ENCODE measurements at regions not wholly inside any gene's neighbourhood (a gene's known extent, or its start where the extent isn't known, plus 50 kb on each side); places are given as distances from the start of the nearest gene placed in this dataset.

DNA sequence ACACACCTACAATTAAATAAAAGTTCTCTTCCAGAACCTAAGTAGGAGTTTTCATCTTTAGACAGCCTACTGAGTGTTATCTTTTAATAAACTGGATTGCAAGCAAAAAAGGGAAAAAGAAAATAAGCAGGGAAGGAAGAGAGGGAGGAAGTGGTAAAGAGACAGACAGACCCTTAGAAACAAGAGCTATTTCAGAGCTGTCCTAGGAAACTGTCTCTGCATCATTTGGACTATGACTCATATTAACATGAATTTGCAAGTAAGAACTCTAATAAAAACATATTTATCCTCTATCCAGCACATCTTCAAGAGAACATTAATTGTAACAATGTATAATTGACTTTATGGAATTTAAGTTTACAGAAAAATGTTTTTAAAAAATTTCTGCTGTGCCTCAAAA, 438.8 kb upstream of the USP15 start:
- H3K27me3 Mint-ChIP-seq, result no peaks in the 10 kb centered on the region
- DNase-seq (no peak), ATAC-seq (ENCODE audit: low read depth in 2 of 2) (no peak)
- H3K4me1 ChIP-seq (ENCODE audit: control insufficient read depth, insufficient read depth, low read length, poor library complexity, severe bottlenecking), result no peaks in the 10 kb centered on the region
- no peaks in the 10 kb centered on the region for H3K36me3 Mint-ChIP-seq
- H3K4me3 ChIP-seq (ENCODE audit: low read depth, low read length), result no peak overlapping the region
- peaks cover 0 to 4% (median 0%) of the 10 kb centered on the region in 4 donors for H3K4me1 Mint-ChIP-seq
- no peak overlapping the region for H3K27ac ChIP-seq (ENCODE audit: insufficient read depth, low read length, poor library complexity, severe bottlenecking)
- H3K9me3 Mint-ChIP-seq, result peaks cover 0 to 6% (median 0%) of the 10 kb centered on the region in 7 donors
- H3K27ac Mint-ChIP-seq, result peak overlapping the region in 1 of 3 donors; percentile 5
- no peaks in the 10 kb centered on the region for H3K36me3 ChIP-seq (ENCODE audit: control insufficient read depth, insufficient read depth, low read length)
- H3K9me3 ChIP-seq (ENCODE audit: control insufficient read depth in 2 of 2, low read length in 2 of 2), result no peaks in the 10 kb centered on the region
- H3K27me3 ChIP-seq (ENCODE audit: control insufficient read depth, insufficient read depth, low read length), result no peaks in the 10 kb centered on the region
- no peak overlapping the region for H3K4me3 Mint-ChIP-seq

DNA sequence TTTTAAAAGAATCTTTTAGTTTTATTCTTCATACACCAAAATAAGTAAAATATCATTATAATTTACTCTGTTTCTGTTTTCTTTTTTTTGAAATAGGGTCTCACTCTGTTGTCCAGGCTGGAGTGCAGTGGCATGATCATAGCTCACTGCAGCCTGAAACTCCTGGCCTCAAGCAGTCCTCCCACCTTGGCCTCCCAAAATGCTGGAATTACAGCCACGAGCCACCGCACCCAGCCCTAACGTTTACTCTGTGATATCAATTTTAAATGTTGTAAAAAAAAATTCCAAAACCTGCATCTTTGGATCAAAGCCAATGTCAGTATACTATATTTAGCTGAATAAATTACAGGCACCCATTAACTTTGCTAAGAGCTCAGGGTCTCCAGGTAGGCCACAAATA, 437.1 kb upstream of the USP15 start:
- Mint-ChIP-seq H3K27me3 (no peaks in the 10 kb centered on the region), H3K4me1 (peaks cover 0 to 4% (median 0%) of the 10 kb centered on the region in 4 donors), H3K36me3 (no peaks in the 10 kb centered on the region), H3K27ac (no peak overlapping the region), H3K4me3 (no peak overlapping the region), H3K9me3 (peaks cover 0 to 6% (median 0%) of the 10 kb centered on the region in 7 donors)
- no peaks in the 10 kb centered on the region for H3K36me3 ChIP-seq (ENCODE audit: control insufficient read depth, insufficient read depth, low read length)
- no peak for ATAC-seq (ENCODE audit: low read depth in 2 of 2)
- no peaks in the 10 kb centered on the region for H3K4me1 ChIP-seq (ENCODE audit: control insufficient read depth, insufficient read depth, low read length, poor library complexity, severe bottlenecking)
- no peaks in the 10 kb centered on the region for H3K27me3 ChIP-seq (ENCODE audit: control insufficient read depth, insufficient read depth, low read length)
- no peak overlapping the region for H3K4me3 ChIP-seq (ENCODE audit: low read depth, low read length)
- no peaks in the 10 kb centered on the region for H3K9me3 ChIP-seq (ENCODE audit: control insufficient read depth in 2 of 2, low read length in 2 of 2)
- no peak overlapping the region for H3K27ac ChIP-seq (ENCODE audit: insufficient read depth, low read length, poor library complexity, severe bottlenecking)
- DNase-seq, result no peak

DNA sequence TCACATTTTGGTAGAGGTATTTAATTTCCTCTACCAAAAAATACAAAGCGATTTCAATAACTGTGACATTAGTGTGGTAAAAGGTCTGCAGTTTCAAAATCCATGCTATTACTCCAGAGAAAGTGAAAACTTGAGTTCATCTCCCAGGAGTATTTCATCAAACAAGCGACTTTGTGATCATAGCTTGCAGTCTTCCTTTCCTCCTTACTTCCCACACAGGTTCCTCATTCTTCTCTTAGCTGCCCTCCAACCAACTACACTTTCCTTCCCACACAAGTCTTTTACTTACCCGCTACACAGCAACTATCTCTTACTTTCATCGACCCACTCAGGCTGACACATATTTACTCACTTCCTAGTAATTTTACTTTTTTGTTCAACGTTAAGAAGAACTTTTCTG, 413.4 kb upstream of the USP15 start:
- H3K4me3 Mint-ChIP-seq, result no peak overlapping the region
- Histone ChIP-seq H3K27me3 (ENCODE audit: control insufficient read depth, insufficient read depth, low read length) (no peaks in the 10 kb centered on the region), H3K27ac (ENCODE audit: insufficient read depth, low read length, poor library complexity, severe bottlenecking) (no peak overlapping the region), H3K9me3 (ENCODE audit: control insufficient read depth in 2 of 2, low read length in 2 of 2) (no peaks in the 10 kb centered on the region), H3K36me3 (ENCODE audit: control insufficient read depth, insufficient read depth, low read length) (no peaks in the 10 kb centered on the region), H3K4me1 (ENCODE audit: control insufficient read depth, insufficient read depth, low read length, poor library complexity, severe bottlenecking) (no peaks in the 10 kb centered on the region), H3K4me3 (ENCODE audit: low read depth, low read length) (no peak overlapping the region)
- peaks cover 0 to 4% (median 2%) of the 10 kb centered on the region in 7 donors for H3K9me3 Mint-ChIP-seq
- DNase-seq (no peak), ATAC-seq (ENCODE audit: low read depth in 2 of 2) (no peak)
- no peak overlapping the region for H3K27ac Mint-ChIP-seq
- no peaks in the 10 kb centered on the region for H3K4me1 Mint-ChIP-seq
- no peaks in the 10 kb centered on the region for H3K36me3 Mint-ChIP-seq
- H3K27me3 Mint-ChIP-seq, result no peaks in the 10 kb centered on the region

DNA sequence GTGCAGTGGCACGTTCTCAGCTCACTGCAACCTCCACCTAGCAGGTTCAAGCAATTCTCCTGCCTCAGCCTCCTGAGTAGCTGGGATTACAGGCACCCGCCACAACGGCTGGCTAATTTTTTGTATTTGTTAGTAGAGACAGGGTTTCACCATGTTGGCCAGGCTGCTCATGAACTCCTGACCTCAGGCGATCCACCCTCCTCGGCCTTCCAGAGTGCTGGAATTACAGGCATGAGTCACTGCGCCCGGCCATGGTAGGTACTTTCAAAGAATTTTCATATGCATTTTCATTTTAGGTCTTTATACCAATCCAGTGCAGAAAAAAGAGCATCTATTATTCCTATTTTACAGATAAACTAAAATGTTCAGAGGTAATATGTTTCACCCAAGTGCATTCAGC, 411.3 kb upstream of the USP15 start:
- no peak for ATAC-seq (ENCODE audit: low read depth in 2 of 2)
- Histone ChIP-seq H3K9me3 (ENCODE audit: control insufficient read depth in 2 of 2, low read length in 2 of 2) (no peaks in the 10 kb centered on the region), H3K4me1 (ENCODE audit: control insufficient read depth, insufficient read depth, low read length, poor library complexity, severe bottlenecking) (no peaks in the 10 kb centered on the region), H3K27me3 (ENCODE audit: control insufficient read depth, insufficient read depth, low read length) (no peaks in the 10 kb centered on the region), H3K4me3 (ENCODE audit: low read depth, low read length) (no peak overlapping the region), H3K36me3 (ENCODE audit: control insufficient read depth, insufficient read depth, low read length) (no peaks in the 10 kb centered on the region), H3K27ac (ENCODE audit: insufficient read depth, low read length, poor library complexity, severe bottlenecking) (no peak overlapping the region)
- Mint-ChIP-seq H3K4me1 (no peaks in the 10 kb centered on the region), H3K36me3 (no peaks in the 10 kb centered on the region), H3K4me3 (no peak overlapping the region), H3K27ac (no peak overlapping the region), H3K27me3 (no peaks in the 10 kb centered on the region), H3K9me3 (peaks cover 0 to 4% (median 2%) of the 10 kb centered on the region in 7 donors)
- DNase-seq, result no peak

DNA sequence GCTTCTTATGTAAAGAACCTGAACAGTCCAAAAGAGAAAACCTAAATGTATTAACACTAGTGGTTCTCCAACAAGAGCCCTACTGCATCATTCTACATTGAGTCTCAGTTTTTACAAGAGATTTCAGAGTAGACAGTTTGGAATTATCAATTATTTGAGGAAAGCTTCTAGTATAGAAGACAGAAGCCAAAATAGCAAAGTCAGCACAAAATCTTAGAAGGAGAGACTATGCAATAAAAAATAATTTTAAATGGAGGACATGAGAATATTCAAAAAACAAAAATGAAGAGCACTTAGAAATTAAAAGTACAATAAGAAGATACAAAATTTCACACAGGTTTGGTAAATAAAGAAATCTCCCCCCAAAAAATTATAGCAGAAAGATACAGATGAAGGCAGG, 406.3 kb upstream of the USP15 start:
- no peak for DNase-seq
- Histone ChIP-seq H3K27ac (ENCODE audit: insufficient read depth, low read length, poor library complexity, severe bottlenecking) (no peak overlapping the region), H3K36me3 (ENCODE audit: control insufficient read depth, insufficient read depth, low read length) (no peaks in the 10 kb centered on the region), H3K27me3 (ENCODE audit: control insufficient read depth, insufficient read depth, low read length) (no peaks in the 10 kb centered on the region), H3K4me1 (ENCODE audit: control insufficient read depth, insufficient read depth, low read length, poor library complexity, severe bottlenecking) (no peaks in the 10 kb centered on the region), H3K9me3 (ENCODE audit: control insufficient read depth in 2 of 2, low read length in 2 of 2) (peaks cover 4% of the 10 kb centered on the region in 2 experiments), H3K4me3 (ENCODE audit: low read depth, low read length) (no peak overlapping the region)
- H3K9me3 Mint-ChIP-seq, result peaks cover 0 to 15% (median 5%) of the 10 kb centered on the region in 7 donors
- no peak overlapping the region for H3K4me3 Mint-ChIP-seq
- H3K36me3 Mint-ChIP-seq, result no peaks in the 10 kb centered on the region
- no peaks in the 10 kb centered on the region for H3K27me3 Mint-ChIP-seq
- ATAC-seq (ENCODE audit: low read depth in 2 of 2), result no peak
- no peaks in the 10 kb centered on the region for H3K4me1 Mint-ChIP-seq
- H3K27ac Mint-ChIP-seq, result no peak overlapping the region

DNA sequence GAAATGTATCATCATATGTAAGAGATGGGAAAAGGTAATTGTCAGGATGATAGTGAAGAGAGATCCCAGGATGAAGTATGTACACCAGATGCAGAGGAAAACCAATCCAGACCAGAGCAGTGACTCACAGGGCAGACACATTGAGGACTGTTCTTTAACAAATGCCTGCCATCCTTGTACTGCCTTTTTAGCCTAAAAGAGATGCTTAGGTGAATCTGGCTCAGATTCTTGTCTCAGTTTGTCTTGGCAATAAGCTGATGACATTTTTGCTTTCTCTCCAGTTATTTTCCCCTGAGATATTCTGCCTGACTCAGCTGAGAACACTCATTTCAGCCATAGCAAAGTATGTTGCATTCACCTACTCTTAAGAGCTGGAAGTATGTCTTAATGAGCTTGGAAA, 405.3 kb upstream of the USP15 start:
- no peaks in the 10 kb centered on the region for H3K36me3 Mint-ChIP-seq
- H3K9me3 ChIP-seq (ENCODE audit: control insufficient read depth in 2 of 2, low read length in 2 of 2), result peaks cover 4% of the 10 kb centered on the region in 2 experiments
- no peaks in the 10 kb centered on the region for H3K4me1 ChIP-seq (ENCODE audit: control insufficient read depth, insufficient read depth, low read length, poor library complexity, severe bottlenecking)
- no peak for DNase-seq
- ATAC-seq (ENCODE audit: low read depth in 2 of 2), result no peak
- no peaks in the 10 kb centered on the region for H3K36me3 ChIP-seq (ENCODE audit: control insufficient read depth, insufficient read depth, low read length)
- H3K27ac Mint-ChIP-seq, result no peak overlapping the region
- H3K4me3 ChIP-seq (ENCODE audit: low read depth, low read length), result no peak overlapping the region
- no peak overlapping the region for H3K4me3 Mint-ChIP-seq
- H3K27ac ChIP-seq (ENCODE audit: insufficient read depth, low read length, poor library complexity, severe bottlenecking), result no peak overlapping the region
- H3K27me3 ChIP-seq (ENCODE audit: control insufficient read depth, insufficient read depth, low read length), result no peaks in the 10 kb centered on the region
- H3K4me1 Mint-ChIP-seq, result no peaks in the 10 kb centered on the region
- H3K9me3 Mint-ChIP-seq, result peaks cover 0 to 15% (median 7%) of the 10 kb centered on the region in 7 donors
- no peaks in the 10 kb centered on the region for H3K27me3 Mint-ChIP-seq

DNA sequence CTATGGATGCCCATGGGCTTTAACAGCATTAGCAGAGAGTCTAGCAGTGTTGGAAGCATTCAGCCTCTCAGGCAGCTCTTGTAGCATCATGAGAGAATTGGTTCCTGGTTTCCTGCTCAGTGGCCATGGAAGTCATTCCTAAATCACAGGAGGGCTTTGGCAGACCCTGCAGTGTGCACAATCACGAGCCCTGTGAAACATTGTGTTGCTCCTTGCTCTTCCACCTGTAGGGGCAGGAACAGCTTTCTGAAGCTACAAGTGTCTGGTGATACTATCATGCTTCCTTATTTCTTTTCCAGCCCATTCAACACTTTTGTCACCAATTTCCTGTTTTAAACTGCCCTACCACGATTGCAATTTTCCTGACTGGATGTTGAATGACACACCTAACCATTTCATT, 402.2 kb upstream of the USP15 start:
- H3K27me3 ChIP-seq (ENCODE audit: control insufficient read depth, insufficient read depth, low read length), result no peaks in the 10 kb centered on the region
- Mint-ChIP-seq H3K36me3 (no peaks in the 10 kb centered on the region), H3K4me1 (no peaks in the 10 kb centered on the region), H3K27me3 (no peaks in the 10 kb centered on the region), H3K27ac (no peak overlapping the region), H3K4me3 (no peak overlapping the region), H3K9me3 (peaks cover 0 to 15% (median 5%) of the 10 kb centered on the region in 7 donors)
- no peaks in the 10 kb centered on the region for H3K36me3 ChIP-seq (ENCODE audit: control insufficient read depth, insufficient read depth, low read length)
- no peak overlapping the region for H3K27ac ChIP-seq (ENCODE audit: insufficient read depth, low read length, poor library complexity, severe bottlenecking)
- ATAC-seq (ENCODE audit: low read depth in 2 of 2) (no peak), DNase-seq (no peak)
- H3K4me3 ChIP-seq (ENCODE audit: low read depth, low read length), result no peak overlapping the region
- no peaks in the 10 kb centered on the region for H3K4me1 ChIP-seq (ENCODE audit: control insufficient read depth, insufficient read depth, low read length, poor library complexity, severe bottlenecking)
- peaks cover 4% of the 10 kb centered on the region in 2 experiments for H3K9me3 ChIP-seq (ENCODE audit: control insufficient read depth in 2 of 2, low read length in 2 of 2)

DNA sequence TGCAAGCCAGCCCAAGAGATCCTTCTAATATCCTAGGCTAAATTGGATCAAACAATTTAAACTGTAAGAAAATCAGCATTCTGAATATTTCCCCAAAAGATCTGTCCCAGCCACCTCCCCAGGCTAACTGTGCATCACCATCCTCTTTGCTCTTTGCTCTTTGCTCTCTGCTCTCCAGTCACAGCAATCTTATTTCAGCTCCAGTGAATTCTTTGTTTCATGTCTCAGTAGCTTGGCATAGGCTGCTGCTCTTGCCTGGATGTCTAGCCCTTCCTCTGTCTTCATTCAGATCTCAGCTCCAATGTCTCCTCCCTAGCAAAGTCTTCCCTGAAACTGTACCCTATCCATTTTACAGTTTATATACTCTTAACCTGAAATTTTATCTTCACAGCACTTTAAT, 399.8 kb upstream of the USP15 start:
- H3K27me3 Mint-ChIP-seq, result no peaks in the 10 kb centered on the region
- no peaks in the 10 kb centered on the region for H3K36me3 Mint-ChIP-seq

More for the DNA sequence above, 399.8 kb upstream of the USP15 start:
- no peak overlapping the region for H3K4me3 ChIP-seq (ENCODE audit: low read depth, low read length)
- ATAC-seq (ENCODE audit: low read depth in 2 of 2), result no peak
- DNase-seq, result no peak
- no peak overlapping the region for H3K4me3 Mint-ChIP-seq
- no peaks in the 10 kb centered on the region for H3K27me3 ChIP-seq (ENCODE audit: control insufficient read depth, insufficient read depth, low read length)
- no peaks in the 10 kb centered on the region for H3K9me3 ChIP-seq (ENCODE audit: control insufficient read depth in 2 of 2, low read length in 2 of 2)
- peaks cover 0 to 4% (median 0%) of the 10 kb centered on the region in 7 donors for H3K9me3 Mint-ChIP-seq
- no peak overlapping the region for H3K27ac Mint-ChIP-seq
- no peaks in the 10 kb centered on the region for H3K4me1 ChIP-seq (ENCODE audit: control insufficient read depth, insufficient read depth, low read length, poor library complexity, severe bottlenecking)
- no peak overlapping the region for H3K27ac ChIP-seq (ENCODE audit: insufficient read depth, low read length, poor library complexity, severe bottlenecking)
- H3K36me3 ChIP-seq (ENCODE audit: control insufficient read depth, insufficient read depth, low read length), result no peaks in the 10 kb centered on the region
- H3K4me1 Mint-ChIP-seq, result no peaks in the 10 kb centered on the region
